HFFc6 (cell line): ENCODE measurements at regions not wholly inside any gene's neighbourhood (a gene's known extent, or its start where the extent isn't known, plus 50 kb on each side); places are given as distances from the start of the nearest gene placed in this dataset.

ENCODE experiments used
- DNase-seq: peaks from one replicate; pipeline ENCODE4 v3.0.0-alpha.2; 2018
- H3K27ac Mint-ChIP-seq: 2 replicates; pipeline ENCODE4 v1.8.0; 2020; ENCODE audit warnings: mild to moderate bottlenecking, mixed read lengths
- H3K27me3 Mint-ChIP-seq: 2 replicates; pipeline ENCODE4 v1.8.0; 2021; ENCODE audit warnings: mild to moderate bottlenecking, moderate library complexity, mixed read lengths; ENCODE audit not compliant: insufficient read depth
- H3K36me3 Mint-ChIP-seq: 2 replicates; pipeline ENCODE4 v1.8.0; 2021; ENCODE audit warnings: low read depth, mixed read lengths
- H3K4me1 Mint-ChIP-seq: 2 replicates; pipeline ENCODE4 v1.8.0; 2020; ENCODE audit warnings: low read depth, mixed read lengths
- H3K4me3 Mint-ChIP-seq: 2 replicates; pipeline ENCODE4 v1.8.0; 2020; ENCODE audit warnings: mild to moderate bottlenecking, moderate library complexity, mixed read lengths
- H3K9me3 Mint-ChIP-seq: 2 replicates; pipeline ENCODE4 v1.8.0; 2020; ENCODE audit warnings: mild to moderate bottlenecking, mixed read lengths
- TF ChIP-seq, protein P1 (sequence below): fragments of 200-600 bp; sonication (generic); IDR thresholded peaks from 2 replicates; pipeline ENCODE4 v1.5.0; 2021; ENCODE audit warnings: antibody characterized with exemption, mild to moderate bottlenecking

DNA sequence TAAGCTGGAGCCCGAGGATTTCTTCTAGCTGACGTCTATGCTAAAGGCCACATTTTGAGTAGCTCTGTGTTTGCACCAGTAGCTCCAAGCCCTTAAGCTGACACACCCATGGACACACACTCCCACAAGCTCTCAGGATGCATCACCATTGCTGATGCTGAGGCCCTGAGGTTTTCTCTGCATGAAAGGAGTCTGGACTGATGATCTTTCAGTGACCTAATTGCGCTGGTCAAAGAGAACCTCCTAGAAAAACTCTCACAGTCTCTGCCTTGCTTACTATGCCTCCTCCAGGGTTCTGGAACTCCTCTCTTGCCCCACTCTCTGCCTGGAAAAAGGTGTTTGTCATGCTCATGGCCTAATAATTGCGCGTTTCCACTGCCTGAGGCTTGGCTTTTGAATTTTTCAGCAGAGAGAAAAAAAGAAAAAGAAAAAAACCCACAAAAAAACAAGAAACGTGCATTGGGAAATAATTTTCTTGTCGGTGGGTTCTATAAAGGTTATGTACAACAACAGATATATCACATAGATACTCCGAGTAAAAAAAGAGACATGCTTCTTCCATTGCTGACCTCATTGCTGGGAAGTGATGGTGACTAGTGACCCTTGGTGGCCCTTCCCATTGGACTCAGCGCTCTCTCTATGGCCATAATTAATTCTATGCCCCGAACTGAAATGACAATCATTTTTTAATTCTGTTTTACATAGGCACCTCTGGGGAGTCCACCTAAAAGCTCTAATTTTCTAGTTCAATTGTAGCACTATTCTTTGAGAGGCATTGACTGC lies 297.0 kb downstream of the TDRD15 start:
- TF ChIP-seq, protein P1, sequence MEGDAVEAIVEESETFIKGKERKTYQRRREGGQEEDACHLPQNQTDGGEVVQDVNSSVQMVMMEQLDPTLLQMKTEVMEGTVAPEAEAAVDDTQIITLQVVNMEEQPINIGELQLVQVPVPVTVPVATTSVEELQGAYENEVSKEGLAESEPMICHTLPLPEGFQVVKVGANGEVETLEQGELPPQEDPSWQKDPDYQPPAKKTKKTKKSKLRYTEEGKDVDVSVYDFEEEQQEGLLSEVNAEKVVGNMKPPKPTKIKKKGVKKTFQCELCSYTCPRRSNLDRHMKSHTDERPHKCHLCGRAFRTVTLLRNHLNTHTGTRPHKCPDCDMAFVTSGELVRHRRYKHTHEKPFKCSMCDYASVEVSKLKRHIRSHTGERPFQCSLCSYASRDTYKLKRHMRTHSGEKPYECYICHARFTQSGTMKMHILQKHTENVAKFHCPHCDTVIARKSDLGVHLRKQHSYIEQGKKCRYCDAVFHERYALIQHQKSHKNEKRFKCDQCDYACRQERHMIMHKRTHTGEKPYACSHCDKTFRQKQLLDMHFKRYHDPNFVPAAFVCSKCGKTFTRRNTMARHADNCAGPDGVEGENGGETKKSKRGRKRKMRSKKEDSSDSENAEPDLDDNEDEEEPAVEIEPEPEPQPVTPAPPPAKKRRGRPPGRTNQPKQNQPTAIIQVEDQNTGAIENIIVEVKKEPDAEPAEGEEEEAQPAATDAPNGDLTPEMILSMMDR, result no peak
- no peak for DNase-seq
- H3K27ac Mint-ChIP-seq, result no peak overlapping the region
- no peak overlapping the region for H3K4me3 Mint-ChIP-seq
- H3K27me3 Mint-ChIP-seq, result no peaks in the 10 kb centered on the region
- H3K36me3 Mint-ChIP-seq, result no peaks in the 10 kb centered on the region
- H3K4me1 Mint-ChIP-seq, result no peaks in the 10 kb centered on the region
- H3K9me3 Mint-ChIP-seq, result peaks cover 29% of the 10 kb centered on the region

DNA sequence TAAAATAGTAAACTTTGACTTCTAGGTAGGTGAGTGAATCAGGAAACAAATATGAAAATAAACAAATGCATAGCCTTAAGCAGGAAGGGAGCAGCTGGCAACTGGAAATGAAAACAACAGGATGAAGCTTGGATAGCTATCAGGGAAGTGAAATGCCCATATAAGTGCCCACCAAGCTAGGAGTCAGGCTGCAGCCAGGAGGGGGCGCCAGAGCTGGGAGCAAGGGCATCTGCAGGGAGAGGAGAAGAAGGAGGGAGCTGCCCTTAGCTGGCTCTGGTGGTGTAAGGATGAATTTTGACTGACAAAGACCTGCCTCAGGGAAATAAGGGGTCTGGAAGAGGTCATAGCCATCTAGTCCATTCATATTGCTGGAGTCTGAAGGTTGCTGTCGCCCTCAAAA lies 298.3 kb downstream of the TDRD15 start:
- Mint-ChIP-seq H3K27ac (no peak overlapping the region), H3K4me3 (no peak overlapping the region), H3K4me1 (no peaks in the 10 kb centered on the region), H3K36me3 (no peaks in the 10 kb centered on the region), H3K9me3 (peaks cover 25% of the 10 kb centered on the region), H3K27me3 (no peaks in the 10 kb centered on the region)
- TF ChIP-seq, protein P1, result no peak; the same call in 1 of the 2 replicates
- DNase-seq, result no peak

DNA sequence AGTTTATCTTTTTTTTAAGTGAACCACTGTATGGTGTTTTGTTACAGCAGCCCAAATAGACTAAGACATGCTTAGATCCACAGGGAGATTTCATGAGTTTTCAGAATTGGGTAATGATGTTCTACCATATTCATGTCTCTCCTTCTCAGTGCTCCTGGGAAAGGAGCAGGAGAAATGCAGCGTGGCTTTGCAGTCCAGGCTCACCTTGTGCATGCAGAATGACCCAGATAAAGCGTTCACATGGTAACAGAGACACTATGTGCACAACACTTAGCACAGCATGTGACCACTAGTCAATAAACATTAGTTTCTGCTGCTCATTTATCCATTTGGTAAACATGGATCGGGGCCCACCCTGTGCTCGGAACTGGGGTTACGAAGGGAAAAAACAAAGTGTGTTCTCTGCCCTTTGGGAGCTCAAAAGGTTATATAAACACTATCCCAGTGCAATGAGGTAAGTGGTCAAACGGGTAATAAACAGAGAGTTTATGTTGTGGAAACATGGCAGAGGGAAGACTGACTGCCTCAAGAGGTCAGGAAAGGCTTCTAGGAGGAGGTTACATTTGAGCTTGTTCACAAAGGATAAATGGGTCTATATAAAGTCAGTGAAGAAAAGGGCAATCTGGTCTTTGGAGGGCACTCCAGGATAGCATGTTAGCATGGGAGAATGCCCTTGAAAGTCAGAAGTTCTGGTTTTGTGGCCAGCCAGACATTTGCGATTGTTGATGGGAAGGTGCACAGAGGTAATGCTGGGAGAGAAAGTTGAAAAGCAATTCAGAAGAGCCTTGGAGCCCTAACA lies 299.2 kb downstream of the TDRD15 start:
- H3K27me3 Mint-ChIP-seq, result no peaks in the 10 kb centered on the region; the same call in 1 of the 2 replicates
- TF ChIP-seq, protein P1, result no peak
- H3K36me3 Mint-ChIP-seq, result no peaks in the 10 kb centered on the region
- no peak overlapping the region for H3K4me3 Mint-ChIP-seq
- peaks cover 25% of the 10 kb centered on the region for H3K9me3 Mint-ChIP-seq
- H3K4me1 Mint-ChIP-seq, result no peaks in the 10 kb centered on the region
- no peak overlapping the region for H3K27ac Mint-ChIP-seq
- no peak for DNase-seq

DNA sequence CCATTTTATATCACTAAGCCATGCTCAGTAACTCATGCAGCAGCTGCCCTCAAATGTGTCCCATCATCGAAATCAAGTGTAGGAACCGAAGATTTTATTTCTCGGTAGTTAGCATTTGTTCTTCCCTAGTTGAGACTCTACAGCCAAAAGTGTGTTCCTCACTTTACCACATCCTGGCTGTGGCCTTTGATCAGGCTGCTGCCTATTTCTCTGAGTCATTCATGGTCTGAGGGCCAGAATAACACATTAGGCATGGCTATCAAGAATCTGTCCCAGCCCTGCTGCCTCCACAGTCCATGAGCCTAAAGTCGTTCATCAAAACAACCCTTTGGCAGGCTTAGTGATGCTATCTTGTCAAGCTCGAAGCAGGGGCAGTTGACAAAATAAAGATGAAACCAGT lies 300.1 kb downstream of the TDRD15 start:
- TF ChIP-seq, protein P1, result no peak
- Mint-ChIP-seq H3K27me3 (no peaks in the 10 kb centered on the region; the same call in 1 of the 2 replicates), H3K4me1 (no peaks in the 10 kb centered on the region), H3K27ac (no peak overlapping the region), H3K36me3 (no peaks in the 10 kb centered on the region), H3K9me3 (peaks cover 25% of the 10 kb centered on the region), H3K4me3 (no peak overlapping the region)
- no peak for DNase-seq

DNA sequence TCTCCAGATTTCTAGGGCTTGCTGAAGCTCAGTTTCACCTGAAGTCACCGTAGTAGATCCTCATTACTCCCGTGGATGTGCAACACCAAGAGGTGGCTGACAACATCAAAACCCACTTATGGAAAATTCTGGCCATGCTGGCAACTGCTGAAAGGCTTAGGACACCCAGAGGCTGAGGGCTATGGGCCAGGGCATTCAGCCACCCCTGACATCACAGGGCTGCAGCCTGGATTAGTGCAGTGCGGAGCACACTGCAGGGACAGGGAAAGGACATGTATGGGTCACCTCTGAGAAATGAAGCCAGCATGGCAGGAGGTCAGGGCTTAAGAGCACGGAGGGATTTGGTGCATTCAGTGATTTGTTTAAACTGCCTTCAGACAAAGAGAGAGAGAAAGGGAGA lies 300.6 kb downstream of the TDRD15 start:
- Mint-ChIP-seq H3K4me3 (no peak overlapping the region), H3K27me3 (no peaks in the 10 kb centered on the region; the same call in 1 of the 2 replicates), H3K9me3 (peaks cover 29% of the 10 kb centered on the region), H3K36me3 (no peaks in the 10 kb centered on the region), H3K4me1 (no peaks in the 10 kb centered on the region), H3K27ac (no peak overlapping the region)
- no peak for DNase-seq
- TF ChIP-seq, protein P1, result no peak
